ENCODE measurements at regions not wholly inside any gene's neighbourhood (a gene's known extent, or its start where the extent isn't known, plus 50 kb on each side); places are given as distances from the start of the nearest gene placed in this dataset.
"Not testable (repeated sequence)": the region's sequence is repeated elsewhere in the genome, so short reads cannot be mapped to it uniquely, and the experiment has no call there.

DNA sequence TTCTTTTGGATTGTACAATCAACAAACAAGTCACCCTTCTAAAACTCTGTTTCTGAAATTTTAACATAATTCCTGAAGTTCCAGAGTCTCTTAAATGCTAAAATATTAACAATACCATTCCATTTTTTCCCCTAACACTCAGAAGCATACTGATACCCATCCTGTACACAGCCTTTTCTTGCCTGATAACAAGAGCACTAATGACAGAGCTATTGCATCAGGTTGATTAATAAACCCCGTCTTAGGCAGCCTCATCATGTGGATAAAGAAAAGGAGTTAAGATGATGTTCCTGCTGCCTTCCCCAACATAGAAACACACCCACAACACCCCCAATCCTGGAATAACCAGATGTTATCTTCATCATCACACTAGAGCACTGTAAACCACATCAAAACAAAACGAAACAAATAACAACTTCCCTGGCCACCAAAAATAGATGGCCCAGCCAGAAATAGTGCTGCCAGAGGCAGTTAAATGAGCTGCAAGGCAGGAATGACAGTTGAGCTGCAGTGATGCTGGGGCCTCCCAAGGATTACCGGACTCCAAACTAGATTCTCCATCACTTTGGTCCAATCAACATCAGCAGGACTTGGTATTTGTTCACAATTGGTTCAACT is 146.6 kb upstream of the NBPF9 start:
- not testable (repeated sequence) for H3K4me3 ChIP-seq (ENCODE audit: low read length); H3K36me3 ChIP-seq (ENCODE audit: control insufficient read depth, insufficient read depth, low read length); H3K27me3 ChIP-seq (ENCODE audit: control insufficient read depth, insufficient read depth, low read length); H3K4me1 ChIP-seq (ENCODE audit: control insufficient read depth, insufficient read depth, low read length); DNase-seq (ENCODE audit: low read depth, low spot score); H3K9me3 ChIP-seq (ENCODE audit: control insufficient read depth, insufficient read depth, low read length); H3K27ac ChIP-seq (ENCODE audit: low read length)
- no CpG with 5 or more reads among the region's 3 CpGs for WGBS (ENCODE audit: insufficient coverage, insufficient read length)

DNA sequence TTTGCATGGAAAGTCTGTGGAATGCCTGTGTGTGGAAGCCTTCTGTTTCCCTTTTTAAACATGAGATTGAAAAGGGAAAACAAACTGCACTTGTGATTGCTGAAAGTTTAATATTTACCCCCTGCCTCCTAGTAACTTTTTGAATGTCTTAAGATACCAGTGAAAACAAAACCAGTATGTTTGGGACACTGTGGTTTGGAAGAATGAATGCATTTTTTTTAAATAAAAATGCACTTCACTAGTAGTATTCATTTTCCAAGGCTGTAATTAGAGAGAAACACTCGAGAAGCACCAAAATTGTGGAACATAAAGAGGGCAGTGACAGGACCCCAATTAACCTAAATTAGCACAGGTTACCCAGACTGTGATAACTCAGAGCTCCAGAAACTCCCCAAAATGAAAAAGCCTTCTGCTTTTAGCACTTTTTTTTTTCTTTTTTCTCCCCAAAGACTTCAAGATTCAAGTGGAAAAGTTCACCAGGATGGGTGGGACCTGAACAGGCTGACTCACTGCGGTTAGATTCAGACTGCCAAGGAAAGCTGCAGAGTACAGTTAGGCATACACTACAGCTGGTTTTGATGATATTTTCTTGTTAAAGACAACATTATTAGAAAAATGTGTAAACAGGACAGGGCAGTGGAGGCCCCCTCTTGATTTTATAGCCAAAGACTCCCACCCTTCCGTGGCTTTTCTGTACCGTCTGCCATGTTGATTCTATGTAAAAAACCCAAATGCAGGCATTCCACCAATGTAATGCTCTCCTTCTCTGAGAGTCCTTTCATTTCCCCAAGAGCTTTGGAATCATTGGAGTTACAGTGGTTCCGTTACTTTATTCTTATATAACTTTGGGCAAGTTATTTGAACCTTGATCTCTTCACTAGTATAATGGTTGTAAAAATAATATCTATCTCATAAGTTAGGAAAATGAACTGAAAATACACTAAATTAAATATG is 151.8 kb upstream of the NBPF9 start:
- not testable (repeated sequence) for H3K27me3 ChIP-seq (ENCODE audit: control insufficient read depth, insufficient read depth, low read length); H3K4me1 ChIP-seq (ENCODE audit: control insufficient read depth, insufficient read depth, low read length); H3K36me3 ChIP-seq (ENCODE audit: control insufficient read depth, insufficient read depth, low read length); H3K27ac ChIP-seq (ENCODE audit: low read length); H3K9me3 ChIP-seq (ENCODE audit: control insufficient read depth, insufficient read depth, low read length); DNase-seq (ENCODE audit: low read depth, low spot score); H3K4me3 ChIP-seq (ENCODE audit: low read length)
- no CpG with 5 or more reads among the region's 5 CpGs for WGBS (ENCODE audit: insufficient coverage, insufficient read length)

DNA sequence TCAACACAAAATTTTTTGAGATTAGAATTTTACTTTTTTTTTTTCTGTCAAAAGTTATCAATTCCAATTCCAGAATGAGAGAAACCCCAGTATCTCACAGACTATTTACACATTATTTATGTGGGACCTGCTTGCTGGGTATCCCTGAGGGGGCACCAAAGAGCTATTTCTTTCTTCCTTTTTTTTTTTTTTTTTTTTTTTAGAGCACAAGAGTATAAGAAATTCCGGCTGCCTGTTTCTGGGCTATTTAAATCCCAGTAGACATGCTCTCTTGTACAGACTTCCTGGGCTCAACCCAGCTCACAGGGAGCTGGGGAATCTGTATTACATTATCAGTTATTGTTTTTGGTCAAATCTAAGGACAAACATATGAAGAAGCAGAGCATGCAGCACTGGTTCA is 156.9 kb upstream of the NBPF9 start:
- not testable (repeated sequence) for DNase-seq (ENCODE audit: low read depth, low spot score); H3K4me1 ChIP-seq (ENCODE audit: control insufficient read depth, insufficient read depth, low read length); H3K27ac ChIP-seq (ENCODE audit: low read length); H3K9me3 ChIP-seq (ENCODE audit: control insufficient read depth, insufficient read depth, low read length); H3K36me3 ChIP-seq (ENCODE audit: control insufficient read depth, insufficient read depth, low read length); H3K27me3 ChIP-seq (ENCODE audit: control insufficient read depth, insufficient read depth, low read length); H3K4me3 ChIP-seq (ENCODE audit: low read length)
- no CpG with 5 or more reads among the region's 1 CpG for WGBS (ENCODE audit: insufficient coverage, insufficient read length)

DNA sequence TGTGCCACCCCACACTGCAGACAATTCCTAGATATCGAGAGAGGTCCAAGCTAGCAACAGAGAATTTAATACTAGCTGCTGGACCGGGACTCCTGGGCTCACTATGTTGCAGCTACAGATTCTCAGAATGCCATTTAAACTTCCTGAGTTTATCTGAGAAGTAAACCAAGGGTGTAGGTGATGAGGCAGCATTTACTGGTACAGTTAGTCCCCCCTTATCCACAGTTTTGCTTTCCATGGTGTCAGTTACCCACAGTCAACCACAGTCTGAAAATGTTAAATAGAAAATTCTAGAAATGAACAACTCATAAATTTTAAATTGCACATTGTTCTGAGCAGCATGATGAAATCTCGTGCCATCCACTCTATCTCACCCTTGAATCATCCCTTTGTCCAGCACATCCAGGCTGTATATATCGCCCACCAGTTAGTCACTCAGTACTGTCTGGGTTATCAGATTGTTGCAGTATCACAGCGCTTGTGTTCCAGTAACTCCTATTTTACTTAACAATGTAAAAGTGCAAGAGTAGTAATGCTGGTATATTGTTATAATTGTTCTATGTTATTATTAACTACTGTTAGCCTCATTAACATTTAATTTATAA is 157.5 kb upstream of the NBPF9 start:
- H3K4me1 ChIP-seq (ENCODE audit: control insufficient read depth, insufficient read depth, low read length); DNase-seq (ENCODE audit: low read depth, low spot score); H3K9me3 ChIP-seq (ENCODE audit: control insufficient read depth, insufficient read depth, low read length); H3K4me3 ChIP-seq (ENCODE audit: low read length); H3K36me3 ChIP-seq (ENCODE audit: control insufficient read depth, insufficient read depth, low read length); H3K27ac ChIP-seq (ENCODE audit: low read length); H3K27me3 ChIP-seq (ENCODE audit: control insufficient read depth, insufficient read depth, low read length): not testable (repeated sequence)
- no CpG with 5 or more reads among the region's 5 CpGs for WGBS (ENCODE audit: insufficient coverage, insufficient read length)

DNA sequence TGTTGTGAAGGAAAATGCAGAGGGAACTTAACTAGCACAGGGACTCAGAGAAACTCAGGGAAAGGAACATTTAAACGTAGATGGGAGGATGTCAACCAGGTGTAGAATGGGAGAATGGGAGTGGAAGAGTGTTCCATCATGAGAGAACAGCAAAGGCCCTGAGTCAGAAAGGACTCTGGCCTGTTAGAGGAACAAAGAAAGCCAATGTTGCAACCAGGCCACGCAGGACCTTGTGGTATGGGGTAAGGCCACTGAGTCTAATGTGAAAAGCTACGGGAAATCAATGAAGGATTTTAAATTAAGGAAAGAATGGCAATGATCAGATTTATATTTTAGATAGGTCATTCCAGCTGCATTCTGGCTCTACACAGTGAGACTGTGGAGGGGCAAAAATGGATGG is 163.9 kb upstream of the NBPF9 start:
- not testable (repeated sequence) for H3K27ac ChIP-seq (ENCODE audit: low read length); H3K4me3 ChIP-seq (ENCODE audit: low read length); H3K27me3 ChIP-seq (ENCODE audit: control insufficient read depth, insufficient read depth, low read length); H3K36me3 ChIP-seq (ENCODE audit: control insufficient read depth, insufficient read depth, low read length); DNase-seq (ENCODE audit: low read depth, low spot score); H3K9me3 ChIP-seq (ENCODE audit: control insufficient read depth, insufficient read depth, low read length); H3K4me1 ChIP-seq (ENCODE audit: control insufficient read depth, insufficient read depth, low read length)
- no CpG with 5 or more reads among the region's 3 CpGs for WGBS (ENCODE audit: insufficient coverage, insufficient read length)

DNA sequence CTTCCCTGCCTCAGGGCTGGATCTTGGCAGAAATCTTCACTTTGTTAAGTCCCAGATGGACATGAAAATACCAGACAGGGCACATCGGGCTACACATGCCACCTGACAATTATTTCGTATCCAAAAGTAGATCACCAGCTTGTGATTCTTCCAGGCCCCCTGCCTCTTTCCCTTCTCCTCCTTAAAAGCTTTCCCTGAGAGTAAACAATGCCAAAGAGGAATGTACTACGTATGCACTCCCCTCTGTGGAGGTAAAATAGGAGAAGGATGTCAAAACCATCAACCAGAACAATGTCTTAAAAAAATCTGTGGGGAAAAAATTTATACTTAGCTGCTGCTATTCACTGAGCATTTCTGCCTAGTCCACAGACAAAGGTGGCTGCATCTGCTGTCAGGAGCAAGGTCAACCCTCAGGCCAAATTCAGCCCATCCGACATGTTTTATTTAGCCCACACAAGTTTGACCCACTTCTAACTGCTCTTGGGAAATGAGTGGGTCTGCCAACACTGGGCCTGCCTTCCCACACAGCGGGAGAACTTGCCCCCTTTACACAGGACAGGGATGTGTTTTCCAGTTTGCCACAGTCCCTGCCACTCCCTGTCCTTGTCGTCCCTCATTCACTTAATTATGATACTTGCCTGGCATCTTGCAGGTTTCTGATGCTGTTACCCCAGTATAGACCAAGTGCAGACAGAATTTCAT is 165.8 kb upstream of the NBPF9 start:
- DNase-seq (ENCODE audit: low read depth, low spot score); H3K36me3 ChIP-seq (ENCODE audit: control insufficient read depth, insufficient read depth, low read length); H3K27ac ChIP-seq (ENCODE audit: low read length); H3K9me3 ChIP-seq (ENCODE audit: control insufficient read depth, insufficient read depth, low read length); H3K27me3 ChIP-seq (ENCODE audit: control insufficient read depth, insufficient read depth, low read length); H3K4me1 ChIP-seq (ENCODE audit: control insufficient read depth, insufficient read depth, low read length); H3K4me3 ChIP-seq (ENCODE audit: low read length): not testable (repeated sequence)
- no CpG with 5 or more reads among the region's 6 CpGs for WGBS (ENCODE audit: insufficient coverage, insufficient read length)

DNA sequence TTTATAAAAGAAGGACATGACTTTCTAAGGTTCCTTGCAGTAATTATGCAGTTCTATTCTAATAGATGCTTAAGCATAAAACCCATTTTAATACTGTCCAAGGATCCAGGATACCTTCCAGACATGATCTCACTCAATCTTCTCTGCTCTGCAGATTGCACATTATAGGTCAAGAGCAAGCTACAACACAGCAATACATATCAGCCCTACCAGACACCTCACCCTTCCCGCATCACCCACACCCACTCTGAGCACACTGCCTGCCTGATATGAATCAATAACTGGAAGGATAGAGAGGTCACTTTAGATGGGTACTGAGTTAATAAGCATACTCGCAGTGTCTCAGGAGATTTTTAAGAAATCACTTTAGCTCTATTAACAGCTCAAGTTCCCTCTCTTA is 166.5 kb upstream of the NBPF9 start:
- not testable (repeated sequence) for H3K36me3 ChIP-seq (ENCODE audit: control insufficient read depth, insufficient read depth, low read length); H3K4me1 ChIP-seq (ENCODE audit: control insufficient read depth, insufficient read depth, low read length); H3K27ac ChIP-seq (ENCODE audit: low read length); H3K4me3 ChIP-seq (ENCODE audit: low read length); H3K9me3 ChIP-seq (ENCODE audit: control insufficient read depth, insufficient read depth, low read length); H3K27me3 ChIP-seq (ENCODE audit: control insufficient read depth, insufficient read depth, low read length); DNase-seq (ENCODE audit: low read depth, low spot score)
- WGBS (ENCODE audit: insufficient coverage, insufficient read length) = no CpG with 5 or more reads among the region's 2 CpGs

DNA sequence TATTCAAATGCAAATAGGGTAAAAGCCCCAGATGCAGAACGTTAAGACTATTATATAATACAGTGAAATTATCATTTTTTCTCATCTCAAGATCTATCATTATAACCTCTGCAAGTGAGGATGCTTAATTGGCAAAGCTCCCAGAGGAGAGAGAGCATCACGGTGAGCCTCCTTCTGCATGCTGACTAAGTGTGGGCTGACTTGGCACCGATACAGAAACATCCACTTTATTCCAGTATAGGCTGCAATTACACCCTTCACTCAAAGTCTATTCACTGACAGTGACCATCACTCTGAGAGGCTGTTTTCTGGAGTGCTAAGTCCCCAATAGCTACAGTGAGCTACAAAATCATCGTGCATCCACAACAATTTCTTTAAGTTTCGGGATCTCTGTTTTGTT is 171.1 kb upstream of the NBPF9 start:
- H3K27ac ChIP-seq (ENCODE audit: low read length); H3K9me3 ChIP-seq (ENCODE audit: control insufficient read depth, insufficient read depth, low read length); H3K36me3 ChIP-seq (ENCODE audit: control insufficient read depth, insufficient read depth, low read length); H3K27me3 ChIP-seq (ENCODE audit: control insufficient read depth, insufficient read depth, low read length); DNase-seq (ENCODE audit: low read depth, low spot score); H3K4me3 ChIP-seq (ENCODE audit: low read length); H3K4me1 ChIP-seq (ENCODE audit: control insufficient read depth, insufficient read depth, low read length): not testable (repeated sequence)
- no CpG with 5 or more reads among the region's 5 CpGs for WGBS (ENCODE audit: insufficient coverage, insufficient read length)

DNA sequence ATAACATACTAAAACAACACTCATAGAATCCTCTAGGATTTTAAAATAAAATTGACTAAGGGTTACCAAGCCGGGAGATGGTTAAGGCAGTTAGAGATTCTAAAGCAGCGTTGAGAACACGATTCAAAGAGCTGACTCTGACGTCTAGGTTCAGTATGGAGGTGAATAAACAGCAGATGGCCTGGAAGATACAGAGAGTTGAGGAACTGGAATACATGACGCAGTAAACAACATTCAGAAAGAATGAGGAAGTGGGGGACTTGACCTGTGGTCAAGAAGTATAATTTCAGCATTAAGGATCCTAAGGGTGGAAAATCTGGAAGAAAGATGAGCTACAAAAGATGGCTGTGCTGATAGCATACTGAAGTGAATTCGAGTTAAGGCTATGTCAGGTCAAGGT is 172.5 kb upstream of the NBPF9 start:
- H3K36me3 ChIP-seq (ENCODE audit: control insufficient read depth, insufficient read depth, low read length); H3K9me3 ChIP-seq (ENCODE audit: control insufficient read depth, insufficient read depth, low read length); DNase-seq (ENCODE audit: low read depth, low spot score); H3K4me3 ChIP-seq (ENCODE audit: low read length); H3K27me3 ChIP-seq (ENCODE audit: control insufficient read depth, insufficient read depth, low read length); H3K4me1 ChIP-seq (ENCODE audit: control insufficient read depth, insufficient read depth, low read length); H3K27ac ChIP-seq (ENCODE audit: low read length): not testable (repeated sequence)
- no CpG with 5 or more reads among the region's 6 CpGs for WGBS (ENCODE audit: insufficient coverage, insufficient read length)

DNA sequence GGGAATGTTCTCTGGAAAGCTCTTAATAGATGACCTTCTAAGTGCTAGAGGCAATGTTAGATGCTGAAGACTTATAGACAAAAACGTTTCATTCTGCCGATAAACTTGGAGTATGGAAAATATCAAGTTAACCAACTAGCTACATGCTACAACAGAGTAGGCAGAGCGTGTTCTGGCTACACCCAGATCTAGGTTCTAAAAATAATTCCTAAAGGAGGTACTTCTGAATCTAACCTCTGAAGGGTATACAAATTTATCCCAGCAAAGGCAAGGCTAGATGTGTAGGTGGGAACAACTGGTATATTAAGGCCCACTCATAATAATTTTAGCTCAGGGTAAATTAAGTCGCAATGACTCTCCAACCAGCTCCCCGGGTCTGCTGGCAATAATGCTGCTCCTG is 173.1 kb upstream of the NBPF9 start:
- H3K36me3 ChIP-seq (ENCODE audit: control insufficient read depth, insufficient read depth, low read length); DNase-seq (ENCODE audit: low read depth, low spot score); H3K4me3 ChIP-seq (ENCODE audit: low read length); H3K27me3 ChIP-seq (ENCODE audit: control insufficient read depth, insufficient read depth, low read length); H3K9me3 ChIP-seq (ENCODE audit: control insufficient read depth, insufficient read depth, low read length); H3K27ac ChIP-seq (ENCODE audit: low read length); H3K4me1 ChIP-seq (ENCODE audit: control insufficient read depth, insufficient read depth, low read length): not testable (repeated sequence)
- WGBS (ENCODE audit: insufficient coverage, insufficient read length) = no CpG with 5 or more reads among the region's 5 CpGs
